NOMO-1 treated with dmso at 0.1 percent for 144 hours (cell line): ENCODE measurements at regions not wholly inside any gene's neighbourhood (a gene's known extent, or its start where the extent isn't known, plus 50 kb on each side); places are given as distances from the start of the nearest gene placed in this dataset.
"Not testable (repeated sequence)": the region's sequence is repeated elsewhere in the genome, so short reads cannot be mapped to it uniquely, and the experiment has no call there.

ENCODE experiments used
- DNase-seq: peaks from one replicate; lab custom pipeline; 2025; ENCODE audit not compliant: unreplicated experiment; lab: John Stamatoyannopoulos, UW

DNA sequence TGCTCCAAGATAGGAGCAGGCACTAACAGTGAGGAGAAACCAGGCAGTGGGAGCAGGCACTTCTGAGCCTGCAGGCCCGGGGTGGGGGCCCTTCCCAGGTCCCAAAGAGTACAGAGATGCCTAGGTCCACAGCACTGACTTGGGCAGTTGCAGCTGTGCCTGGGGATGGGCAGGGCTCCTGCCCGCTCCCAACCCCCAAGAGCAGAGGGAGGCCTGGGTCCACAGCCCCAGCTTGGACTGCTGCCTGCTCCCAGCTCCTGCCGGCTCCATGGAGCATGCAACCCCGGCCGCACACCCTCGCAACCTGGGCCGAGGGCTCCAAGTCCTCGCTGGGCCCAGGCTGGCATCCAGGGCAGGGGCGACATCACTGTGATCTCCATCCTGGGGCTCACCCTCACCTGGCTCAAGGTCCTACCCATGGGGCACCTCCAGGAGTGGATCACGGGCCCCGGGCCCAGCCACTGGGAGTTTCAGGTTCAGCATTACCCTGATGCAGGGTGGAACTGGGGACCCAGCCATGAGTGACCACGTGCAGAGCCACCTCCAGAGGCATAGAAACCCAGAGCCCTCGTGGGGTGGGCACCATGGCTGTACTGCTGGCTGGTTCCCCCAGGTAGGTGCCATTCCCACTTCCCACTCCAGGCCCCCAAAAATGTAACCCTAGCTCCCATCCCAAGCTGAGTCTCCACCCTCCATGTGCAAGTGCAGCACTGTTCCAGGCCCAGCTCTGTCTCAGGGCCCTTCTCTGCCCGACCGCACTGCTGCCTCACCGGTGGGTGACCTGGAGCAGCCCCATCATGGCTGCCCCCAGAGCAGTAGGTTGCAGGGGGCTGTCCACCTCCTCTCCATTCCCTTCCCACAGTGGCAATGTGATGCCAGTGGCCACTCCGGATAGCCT, 325.6 kb downstream of the NR4A2 start:
- DNase-seq: no peak

DNA sequence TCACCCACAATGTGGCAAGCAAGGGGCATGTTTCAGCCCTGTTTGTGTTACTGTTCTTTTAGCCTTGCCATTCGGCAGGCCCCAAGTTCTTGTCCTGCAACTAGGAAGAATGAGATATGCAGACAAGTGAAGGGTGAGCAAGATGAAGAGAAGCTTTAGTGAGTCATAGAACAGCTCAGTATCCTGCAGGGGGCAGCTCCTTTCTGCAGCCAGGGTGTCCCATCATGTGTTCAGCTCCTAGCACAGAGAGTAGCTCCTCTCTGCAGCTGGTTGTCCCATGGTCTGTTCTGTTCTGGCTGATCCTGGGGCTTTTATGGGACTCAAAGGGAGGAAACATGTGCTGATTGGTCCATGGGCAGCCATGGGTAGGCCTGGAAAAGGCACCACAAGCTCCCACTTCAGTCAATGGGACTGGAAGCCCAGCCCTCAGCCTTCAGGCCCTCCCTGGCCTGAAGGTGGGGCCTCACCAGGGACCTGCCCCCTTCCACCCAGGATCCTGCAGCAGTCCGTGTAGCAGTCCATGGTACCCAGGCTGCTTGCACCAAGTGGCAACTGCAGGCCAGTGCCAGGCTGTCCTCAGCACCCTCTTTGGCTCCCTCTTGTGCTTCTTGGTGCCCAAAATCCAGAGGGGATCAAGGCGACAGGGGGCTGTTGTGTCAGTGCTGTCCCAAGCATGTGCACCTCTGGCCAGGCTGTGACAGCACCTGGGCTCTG, 326.4 kb downstream of the NR4A2 start:
- no peak for DNase-seq

DNA sequence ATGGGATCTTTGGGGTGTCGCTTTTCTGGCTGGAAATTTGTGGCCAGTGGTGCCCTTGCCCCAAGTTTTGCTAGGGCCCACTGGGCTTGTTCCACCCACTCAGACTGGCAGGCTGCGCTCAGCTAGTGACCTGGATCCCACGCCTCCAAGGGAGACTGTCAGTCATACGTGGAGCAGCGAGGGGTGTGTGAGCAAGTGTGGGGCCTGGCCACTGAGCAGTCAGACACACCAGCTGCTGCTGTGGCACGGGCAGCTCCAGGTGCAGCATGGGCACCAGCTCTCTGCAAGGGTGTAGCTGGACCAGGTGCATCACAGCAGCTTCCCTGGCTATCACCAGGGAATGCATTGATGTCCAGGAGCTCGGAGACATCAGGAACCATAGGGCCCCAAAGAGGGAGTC, 327.0 kb downstream of the NR4A2 start:
- DNase-seq: no peak

DNA sequence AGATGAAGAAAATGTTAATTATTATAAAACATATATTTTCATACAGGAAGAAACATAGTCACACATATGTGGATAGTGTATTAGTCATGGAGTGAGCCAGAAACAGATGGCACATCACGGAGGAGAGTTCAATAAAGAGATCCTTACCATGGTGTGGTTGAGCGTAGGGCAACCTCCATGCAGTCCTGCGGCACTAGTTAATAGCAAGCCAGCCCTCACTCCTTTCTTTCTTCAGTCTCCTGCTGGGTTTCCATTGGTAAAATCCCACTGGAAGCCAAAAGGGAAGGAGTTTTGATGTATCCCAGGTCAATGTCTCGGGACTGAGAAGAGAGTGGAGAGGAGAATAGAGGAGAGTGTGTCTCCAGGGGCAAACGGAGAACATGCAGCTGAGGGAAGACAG, 328.1 kb downstream of the NR4A2 start:
- no peak for DNase-seq

DNA sequence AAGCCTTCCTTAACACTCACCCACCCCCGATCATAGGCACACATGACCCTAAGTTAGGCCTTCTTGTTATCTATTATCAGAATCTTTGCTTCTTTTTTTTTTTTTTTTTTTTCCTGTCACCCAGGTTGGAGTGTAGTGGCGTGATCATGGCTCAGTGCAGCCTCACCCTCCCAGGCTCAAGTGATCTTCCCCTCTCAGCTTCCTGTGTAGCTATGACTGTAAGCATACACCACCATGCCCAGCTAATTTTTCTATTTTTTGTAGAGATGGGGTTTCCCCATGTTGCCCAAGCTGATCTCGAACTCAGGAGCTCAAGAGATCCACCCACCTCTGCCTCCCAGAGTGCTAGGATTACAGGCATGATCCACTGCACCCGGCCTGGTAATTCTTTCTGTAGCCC, 328.7 kb downstream of the NR4A2 start:
- no peak for DNase-seq

DNA sequence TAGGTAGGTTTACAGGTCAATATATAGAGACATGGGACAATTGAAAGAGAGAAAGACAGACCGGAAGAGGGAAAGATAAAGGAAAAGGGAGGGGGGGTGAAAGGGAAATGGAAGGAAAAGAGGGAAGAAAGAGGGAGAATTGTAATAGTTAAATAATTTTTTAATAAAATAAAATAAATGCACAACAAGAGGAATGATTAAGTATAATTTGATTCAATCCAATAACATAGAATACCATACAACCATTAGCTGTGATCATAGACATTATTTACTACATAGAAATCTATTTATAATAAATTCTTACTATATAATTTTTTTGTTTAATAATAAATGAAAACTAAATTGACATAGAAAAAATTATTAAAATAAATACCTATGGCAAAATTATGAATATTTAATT, 330.7 kb downstream of the NR4A2 start:
- no peak for DNase-seq

DNA sequence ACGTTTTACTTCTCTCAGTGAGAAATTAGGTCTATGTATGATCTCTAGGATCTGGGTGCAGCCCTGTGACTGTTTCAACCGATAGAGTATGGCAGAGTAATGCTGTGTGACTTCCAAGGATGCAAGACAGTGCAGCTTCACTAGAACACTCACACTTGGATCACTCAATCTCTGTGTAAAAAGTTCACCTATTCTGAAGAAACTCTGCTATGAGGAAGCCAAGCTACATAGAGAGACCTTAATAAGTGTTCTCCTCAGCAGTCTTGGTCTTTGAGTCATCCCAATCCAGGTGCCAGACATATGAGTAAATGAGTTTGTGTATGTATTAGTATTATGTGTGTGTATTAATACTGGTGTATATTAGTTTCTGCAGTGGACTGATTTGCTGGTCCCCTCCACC, 335.0 kb downstream of the NR4A2 start:
- no peak for DNase-seq

DNA sequence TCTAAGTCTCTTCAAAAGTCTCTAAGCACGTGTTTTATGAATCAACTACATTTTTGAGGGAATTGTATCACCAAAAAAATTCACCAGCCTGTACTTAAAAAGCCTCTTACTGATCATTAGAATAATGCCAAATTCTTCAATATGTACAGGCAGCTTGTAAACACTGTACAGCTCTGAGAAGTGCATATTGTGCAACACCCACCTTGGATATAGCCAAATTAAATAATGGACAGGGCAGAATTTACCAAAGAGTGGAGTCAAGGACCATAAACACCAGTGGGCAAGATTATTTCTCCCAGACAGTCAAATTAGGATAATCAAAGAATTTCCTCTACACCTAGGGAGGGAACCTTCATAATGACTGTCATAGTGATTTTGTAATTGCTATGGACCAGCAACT, 338.2 kb downstream of the NR4A2 start:
- DNase-seq: no peak

DNA sequence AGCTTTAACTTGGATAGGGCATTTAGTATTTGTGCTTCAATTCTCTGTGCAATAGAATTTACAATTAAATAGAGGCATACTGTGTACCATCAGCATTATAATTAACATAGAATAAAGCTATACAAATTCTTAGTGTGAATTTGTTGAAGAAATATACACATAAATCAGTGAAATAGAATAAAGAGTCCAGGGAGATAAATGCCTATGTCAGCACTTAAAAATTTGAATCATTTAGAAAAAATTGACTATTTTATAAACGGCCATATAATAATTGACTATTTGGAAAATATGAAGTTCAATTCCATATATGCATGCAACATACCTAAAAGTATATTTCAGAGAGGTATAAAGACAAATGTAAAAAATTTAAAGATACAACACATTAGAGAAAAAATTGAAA, 348.7 kb downstream of the NR4A2 start:
- no peak for DNase-seq

DNA sequence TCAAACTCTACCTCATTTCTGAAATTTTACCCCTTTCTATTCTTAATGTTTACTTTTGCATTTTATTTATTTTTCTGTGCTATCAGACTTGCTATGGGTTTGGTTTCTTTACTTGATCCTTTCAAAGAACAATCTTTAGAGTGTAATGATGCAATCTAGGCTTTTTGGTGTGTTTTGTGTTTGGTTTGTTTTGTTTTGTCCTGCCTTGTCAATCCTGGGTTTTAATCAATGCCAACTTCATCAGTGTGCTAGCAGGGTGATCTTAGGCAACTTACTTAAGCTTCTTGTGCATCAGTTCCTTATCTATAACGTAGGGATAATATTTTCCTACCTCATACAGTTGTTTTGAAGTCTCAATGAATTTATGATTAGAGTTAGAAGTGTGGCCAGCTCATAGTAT, 350.4 kb downstream of the NR4A2 start:
- DNase-seq: no peak

DNA sequence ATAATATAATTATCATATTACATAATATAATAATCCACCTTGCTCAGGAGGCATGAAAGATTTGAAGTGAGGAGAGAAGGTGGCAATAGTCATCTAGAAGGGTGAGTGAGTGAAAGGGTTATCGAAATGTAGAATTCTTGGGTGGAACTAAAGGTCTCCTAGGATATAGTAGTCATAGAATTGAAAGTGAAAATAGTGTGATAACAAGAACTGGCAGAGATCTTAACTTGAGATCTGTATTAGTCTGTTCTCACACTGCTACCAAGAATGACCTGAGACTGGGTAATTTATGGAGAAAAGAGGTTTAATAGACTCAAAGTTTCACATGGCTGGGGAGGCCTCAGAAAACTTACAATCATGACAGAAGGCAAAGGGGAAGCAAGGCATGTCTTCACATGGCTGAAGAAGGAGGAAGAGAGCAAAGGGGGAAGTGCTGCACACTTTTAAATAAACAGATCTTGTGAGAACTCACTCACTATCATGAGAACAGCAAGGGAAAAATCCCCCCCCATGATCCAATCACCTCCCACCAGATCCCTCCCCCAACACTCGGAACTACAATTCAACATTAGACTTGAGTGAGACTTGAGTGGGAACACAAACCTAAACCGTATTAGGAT, 351.5 kb downstream of the NR4A2 start:
- no peak for DNase-seq

DNA sequence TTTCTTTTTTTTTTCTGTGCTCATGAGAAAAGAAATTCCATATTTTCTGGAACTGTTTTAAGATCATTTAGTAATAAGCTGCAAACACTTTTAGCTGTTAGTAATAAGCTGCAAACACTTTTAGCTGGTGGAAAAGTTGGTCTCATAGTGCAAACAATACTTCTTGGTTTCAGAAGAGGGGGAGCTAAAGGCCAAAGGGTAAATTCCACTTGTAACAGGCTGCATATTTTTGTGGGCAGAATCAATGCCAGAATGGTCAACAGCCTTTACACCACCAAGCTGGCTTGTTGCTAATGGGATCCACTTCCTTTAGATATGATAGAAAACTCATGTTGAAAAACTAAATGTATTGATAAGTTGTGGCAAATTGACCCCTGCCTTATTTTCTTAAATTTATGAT, 356.8 kb downstream of the NR4A2 start:
- DNase-seq: no peak

DNA sequence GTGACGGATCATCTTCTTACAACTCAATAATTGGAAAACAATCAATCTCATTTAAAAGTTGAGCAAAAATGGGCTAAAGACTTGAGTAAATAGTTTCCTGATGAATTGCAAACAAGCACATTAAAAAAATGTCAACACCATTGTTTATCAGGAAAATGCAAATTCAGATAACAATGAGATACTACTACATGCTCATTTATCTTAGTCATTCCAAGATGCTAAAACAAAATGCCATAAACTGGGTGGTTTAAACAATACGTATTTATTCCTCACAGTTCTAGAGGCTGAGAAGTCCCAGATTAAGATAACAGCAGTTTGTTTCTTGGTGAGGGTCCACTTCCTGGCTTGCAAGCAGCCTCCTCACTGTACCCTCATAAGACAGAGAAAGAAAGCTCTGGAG, 359.6 kb downstream of the NR4A2 start:
- DNase-seq: no peak

DNA sequence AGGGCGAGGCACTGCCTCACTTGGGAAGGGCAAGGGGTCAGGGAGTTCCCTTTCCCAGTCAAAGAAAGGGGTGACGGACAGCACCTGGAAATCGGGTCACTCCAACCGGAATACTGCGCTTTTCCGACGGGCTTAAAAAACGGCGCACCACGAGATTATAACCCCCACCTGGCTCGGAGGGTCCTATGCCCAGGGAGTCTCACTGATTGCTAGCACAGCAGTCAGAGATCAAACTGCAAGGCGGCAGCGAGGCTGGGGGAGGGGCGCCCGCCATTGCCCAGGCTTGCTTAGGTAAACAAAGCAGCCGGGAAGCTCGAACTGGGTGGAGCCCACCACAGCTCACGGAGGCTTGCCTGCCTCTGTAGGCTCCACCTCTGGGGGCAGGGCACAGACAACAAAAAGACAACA, 366.5 kb downstream of the NR4A2 start:
- not testable (repeated sequence) for DNase-seq

DNA sequence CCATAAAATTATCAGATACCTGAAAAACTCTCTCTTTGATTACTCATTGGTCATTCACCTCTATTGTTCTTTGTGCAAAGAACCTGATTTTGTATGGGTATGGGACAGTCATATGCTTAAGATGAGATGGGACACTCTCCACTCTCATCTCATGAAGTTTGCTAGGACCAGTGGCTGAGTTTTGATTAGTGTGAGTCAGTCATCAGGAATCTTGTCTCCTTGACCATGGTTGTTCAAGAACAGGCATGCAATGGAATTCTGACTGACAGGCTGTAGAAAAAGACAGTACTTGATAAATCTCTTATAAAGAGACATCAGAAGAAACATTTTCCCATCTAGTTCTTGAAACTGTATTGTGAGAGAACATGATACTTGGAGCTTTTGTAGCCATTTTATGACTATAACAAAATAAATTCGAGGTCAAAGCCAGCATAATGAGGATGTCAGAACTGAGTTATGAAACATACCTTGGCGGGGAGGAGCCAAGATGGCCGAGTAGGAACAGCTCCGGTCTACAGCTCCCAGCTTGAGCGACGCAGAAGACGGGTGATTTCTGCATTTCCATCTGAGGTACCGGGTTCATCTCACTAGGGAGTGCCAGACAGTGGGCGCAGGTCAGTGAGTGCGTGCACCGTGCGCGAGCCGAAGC, 367.0 kb downstream of the NR4A2 start:
- no peak for DNase-seq

DNA sequence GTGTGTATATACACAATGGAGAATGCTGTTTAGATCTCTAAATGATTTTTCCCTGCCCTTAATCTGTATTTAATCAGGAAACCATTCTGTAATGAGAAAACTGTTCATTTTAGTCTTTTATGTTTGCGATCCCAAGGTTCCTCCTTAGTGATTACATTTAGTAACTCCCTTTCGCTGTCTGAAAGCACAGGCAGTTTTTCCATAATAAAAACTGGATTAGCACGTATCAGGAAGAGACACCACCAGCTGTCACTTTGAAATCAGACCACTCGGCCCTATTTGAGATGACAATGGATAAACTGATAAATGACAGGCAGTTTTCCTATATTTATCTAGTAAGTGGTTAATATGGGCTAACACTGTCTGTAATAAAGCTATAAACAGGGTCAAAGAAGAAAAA, 370.9 kb downstream of the NR4A2 start:
- DNase-seq: no peak

DNA sequence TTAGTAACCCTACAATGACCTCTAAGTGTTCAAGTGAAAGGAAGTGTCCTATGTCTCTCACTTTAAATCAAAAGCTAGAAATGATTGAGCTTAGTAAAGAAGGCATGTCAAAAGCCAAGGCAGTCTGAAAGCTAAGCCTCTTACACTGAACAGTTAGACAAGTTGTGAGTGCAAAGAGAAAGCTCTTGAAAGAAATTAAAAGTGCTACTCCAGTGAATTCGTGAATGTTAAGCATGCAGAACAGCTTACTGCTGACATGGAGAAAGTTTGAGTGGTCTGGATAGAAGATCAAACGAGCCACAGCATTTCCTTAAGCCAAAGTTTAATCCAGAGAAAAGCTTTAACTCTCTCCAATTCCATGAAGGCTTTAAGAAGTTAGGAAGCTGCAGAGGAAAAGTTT, 373.7 kb downstream of the NR4A2 start:
- DNase-seq: no peak

DNA sequence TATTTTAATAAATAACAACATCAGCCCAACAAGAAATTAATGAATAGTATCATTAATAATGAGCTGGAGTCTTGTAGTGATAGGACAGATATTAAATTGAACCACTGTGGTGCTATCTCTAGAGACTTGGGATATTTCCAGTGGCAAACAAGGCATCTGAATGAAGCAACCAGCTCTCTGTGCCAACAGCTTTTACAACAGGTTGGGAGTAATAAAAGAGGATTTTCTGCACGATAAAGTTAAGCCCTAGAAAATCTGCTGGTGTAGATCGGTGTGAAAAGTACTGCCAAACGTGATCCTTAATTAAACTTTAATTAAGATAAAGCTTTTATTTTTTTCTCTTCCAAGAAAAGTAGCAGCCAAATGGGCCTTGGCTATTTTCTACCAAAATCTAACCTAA, 385.5 kb downstream of the NR4A2 start:
- DNase-seq: no peak

DNA sequence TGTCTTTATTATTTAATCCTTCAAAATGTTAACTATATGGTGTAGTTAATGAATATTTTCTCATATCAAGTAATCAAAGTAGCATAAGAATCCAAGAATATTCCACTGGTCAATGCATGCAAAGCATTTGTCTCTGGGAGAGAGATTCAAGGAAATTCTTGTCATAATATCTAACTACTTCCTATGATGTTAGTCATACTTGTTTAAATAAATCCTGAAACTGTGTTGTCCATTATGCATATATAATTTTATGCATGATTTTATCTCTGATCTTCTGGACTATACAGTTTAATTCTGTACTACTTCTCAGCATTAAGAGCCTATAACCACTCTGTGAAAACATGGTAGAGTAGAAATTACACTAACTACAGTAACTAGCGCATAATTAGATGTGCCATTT, 388.3 kb downstream of the NR4A2 start:
- no peak for DNase-seq

DNA sequence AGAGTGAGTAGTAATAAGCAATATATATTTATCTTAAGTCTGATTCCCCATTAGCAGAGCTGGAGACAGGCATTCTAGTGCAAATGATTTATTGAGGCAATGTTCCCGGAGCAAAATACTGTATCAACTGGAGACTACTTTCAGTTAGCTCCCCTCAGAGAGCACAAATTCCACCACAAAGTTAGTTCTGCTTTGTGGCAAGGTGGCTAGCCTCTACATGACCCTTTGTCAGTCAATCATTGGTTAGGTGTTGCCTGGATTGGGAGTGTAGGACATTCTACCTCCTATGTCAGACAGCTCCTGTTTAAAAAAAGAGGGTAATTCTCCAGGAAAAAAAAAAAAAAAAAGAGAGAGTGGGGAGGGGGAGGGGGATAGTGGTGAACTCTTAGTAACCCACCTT, 402.2 kb downstream of the NR4A2 start:
- no peak for DNase-seq

DNA sequence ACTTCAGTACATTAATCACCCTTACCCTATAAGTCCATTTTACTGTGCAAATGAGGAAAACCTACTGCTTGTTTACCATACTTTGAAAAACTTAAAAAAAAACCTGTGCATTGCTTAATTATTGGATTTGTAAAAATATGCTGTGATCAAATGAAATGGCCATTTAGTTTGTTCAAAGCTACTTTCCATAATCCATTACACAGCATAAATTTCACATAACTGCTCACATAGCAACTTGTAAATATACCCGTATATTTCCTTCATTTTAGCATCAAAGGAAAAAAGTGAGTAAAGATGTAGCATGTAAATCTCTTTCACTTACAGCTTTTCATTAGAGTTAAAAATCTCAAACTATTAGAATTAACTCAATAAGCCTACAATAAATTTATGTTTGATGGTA, 415.1 kb downstream of the NR4A2 start:
- DNase-seq: no peak

DNA sequence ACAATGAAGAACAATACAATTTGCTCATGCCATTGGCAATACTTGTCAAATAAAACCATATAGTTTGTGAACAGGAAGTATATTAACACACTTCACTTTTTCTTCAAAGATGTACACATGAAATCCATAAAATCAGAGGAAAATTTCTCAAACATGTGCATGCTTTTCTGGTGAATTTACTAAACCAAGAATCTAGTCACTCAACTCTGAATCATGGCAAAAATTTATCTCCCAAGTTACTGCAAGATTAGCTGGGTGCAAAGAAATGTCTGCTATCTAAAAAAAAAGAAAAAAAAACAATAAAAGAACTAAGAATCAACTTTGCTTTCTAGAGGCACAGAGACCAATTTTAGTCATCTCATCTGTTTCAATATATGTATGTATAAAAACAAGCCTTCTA, 419.2 kb downstream of the NR4A2 start:
- no peak for DNase-seq
